ENCODE measurements at regions not wholly inside any gene's neighbourhood (a gene's known extent, or its start where the extent isn't known, plus 50 kb on each side); places are given as distances from the start of the nearest gene placed in this dataset.

DNA sequence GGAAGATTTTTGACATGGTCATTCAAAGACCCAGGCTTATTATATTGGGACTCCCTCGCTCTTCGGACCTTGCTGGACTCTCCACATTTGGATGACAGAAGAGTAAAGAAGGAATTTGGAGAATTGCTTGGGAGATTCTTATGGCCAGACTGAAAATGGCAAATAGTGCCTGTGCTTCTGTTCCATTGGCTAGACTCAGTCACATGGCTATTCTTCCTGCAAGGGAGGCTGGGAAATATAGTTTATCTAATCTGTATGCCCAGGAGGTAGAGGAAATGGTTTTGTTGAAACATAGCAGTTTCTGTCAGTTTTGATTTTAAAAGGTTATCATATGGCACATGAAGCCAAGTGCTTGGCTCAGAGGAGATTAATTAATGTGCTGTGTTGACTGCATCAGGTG, 286.6 kb upstream of the JAG1 start:
- intact Hi-C loops (cut with DNase I): no loop called here
- no peak for DNase-seq
- no peak for ATAC-seq
- no peak overlapping the region for H3K4me3 ChIP-seq
- no peaks in the 10 kb centered on the region for H3K36me3 ChIP-seq
- no peaks in the 10 kb centered on the region for H3K27me3 ChIP-seq (ENCODE audit: low read depth)
- peaks cover 13% of the 10 kb centered on the region for H3K4me1 ChIP-seq
- TF ChIP-seq, protein P1, sequence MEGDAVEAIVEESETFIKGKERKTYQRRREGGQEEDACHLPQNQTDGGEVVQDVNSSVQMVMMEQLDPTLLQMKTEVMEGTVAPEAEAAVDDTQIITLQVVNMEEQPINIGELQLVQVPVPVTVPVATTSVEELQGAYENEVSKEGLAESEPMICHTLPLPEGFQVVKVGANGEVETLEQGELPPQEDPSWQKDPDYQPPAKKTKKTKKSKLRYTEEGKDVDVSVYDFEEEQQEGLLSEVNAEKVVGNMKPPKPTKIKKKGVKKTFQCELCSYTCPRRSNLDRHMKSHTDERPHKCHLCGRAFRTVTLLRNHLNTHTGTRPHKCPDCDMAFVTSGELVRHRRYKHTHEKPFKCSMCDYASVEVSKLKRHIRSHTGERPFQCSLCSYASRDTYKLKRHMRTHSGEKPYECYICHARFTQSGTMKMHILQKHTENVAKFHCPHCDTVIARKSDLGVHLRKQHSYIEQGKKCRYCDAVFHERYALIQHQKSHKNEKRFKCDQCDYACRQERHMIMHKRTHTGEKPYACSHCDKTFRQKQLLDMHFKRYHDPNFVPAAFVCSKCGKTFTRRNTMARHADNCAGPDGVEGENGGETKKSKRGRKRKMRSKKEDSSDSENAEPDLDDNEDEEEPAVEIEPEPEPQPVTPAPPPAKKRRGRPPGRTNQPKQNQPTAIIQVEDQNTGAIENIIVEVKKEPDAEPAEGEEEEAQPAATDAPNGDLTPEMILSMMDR (IDR thresholded peaks at IDR 0.05): no peak
- no peaks in the 10 kb centered on the region for H3K9me3 ChIP-seq
- no peak overlapping the region for H3K27ac ChIP-seq

DNA sequence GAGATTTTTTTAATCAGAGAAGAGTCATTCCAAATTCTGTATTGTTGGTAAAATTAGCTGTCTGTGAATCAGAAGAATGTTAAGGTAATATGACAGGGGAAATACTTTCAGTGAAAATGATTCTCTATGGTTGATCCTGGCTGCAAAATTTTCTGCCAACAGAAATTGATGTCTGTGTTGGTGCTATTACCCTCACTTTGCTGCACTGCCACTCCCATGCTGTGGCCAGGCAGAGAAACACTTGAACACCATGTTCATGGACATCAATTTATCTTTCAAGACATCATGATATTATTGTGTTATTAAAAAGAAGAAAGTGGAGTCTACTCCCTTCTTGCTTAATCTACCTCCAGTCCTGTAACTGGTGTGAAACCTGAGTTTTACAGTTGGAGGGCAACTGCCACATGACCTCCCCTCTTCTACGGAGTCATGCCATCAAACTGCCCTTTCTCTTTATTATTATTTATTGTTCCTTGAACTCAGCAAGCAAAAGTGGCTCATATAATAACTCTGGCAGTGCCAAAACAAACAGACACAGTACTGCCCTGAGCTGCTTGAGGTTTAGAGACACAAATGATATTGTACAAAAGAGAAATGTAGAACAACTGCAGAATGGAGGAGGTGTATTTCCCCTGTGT, 288.0 kb upstream of the JAG1 start:
- Histone ChIP-seq H3K9me3 (no peaks in the 10 kb centered on the region), H3K27ac (no peak overlapping the region), H3K27me3 (ENCODE audit: low read depth) (no peaks in the 10 kb centered on the region), H3K36me3 (no peaks in the 10 kb centered on the region), H3K4me3 (no peak overlapping the region), H3K4me1 (peaks cover 13% of the 10 kb centered on the region)
- intact Hi-C loops (cut with DNase I): no loop called here
- no peak for DNase-seq
- ATAC-seq: no peak
- TF ChIP-seq, protein P1 (IDR thresholded peaks at IDR 0.05): no peak

DNA sequence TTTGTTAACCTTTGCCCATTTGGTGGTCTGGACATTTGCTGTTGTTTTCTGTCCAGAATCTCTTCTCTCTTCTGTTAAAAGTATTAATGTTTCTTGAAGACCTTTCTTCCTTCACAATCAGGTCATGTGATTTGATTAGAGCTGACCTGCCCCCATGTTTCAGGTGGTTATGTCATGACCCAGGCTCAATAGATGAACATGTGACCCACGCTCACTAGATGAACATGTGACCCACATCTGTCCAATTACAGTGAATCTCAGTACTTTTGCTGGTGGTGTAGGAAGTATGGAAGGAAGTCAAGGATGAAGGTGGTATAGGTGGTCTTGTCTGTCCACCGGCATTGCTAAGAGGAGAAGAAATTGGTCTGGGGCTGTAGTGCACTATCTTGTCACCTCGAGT, 289.1 kb upstream of the JAG1 start:
- Histone ChIP-seq H3K27me3 (ENCODE audit: low read depth) (no peaks in the 10 kb centered on the region), H3K36me3 (no peaks in the 10 kb centered on the region), H3K27ac (no peak overlapping the region), H3K9me3 (no peaks in the 10 kb centered on the region), H3K4me3 (no peak overlapping the region), H3K4me1 (peaks cover 13% of the 10 kb centered on the region)
- intact Hi-C loops (cut with DNase I): no loop called here
- no peak for DNase-seq
- TF ChIP-seq, protein P1 (IDR thresholded peaks at IDR 0.05): no peak
- no peak for ATAC-seq

DNA sequence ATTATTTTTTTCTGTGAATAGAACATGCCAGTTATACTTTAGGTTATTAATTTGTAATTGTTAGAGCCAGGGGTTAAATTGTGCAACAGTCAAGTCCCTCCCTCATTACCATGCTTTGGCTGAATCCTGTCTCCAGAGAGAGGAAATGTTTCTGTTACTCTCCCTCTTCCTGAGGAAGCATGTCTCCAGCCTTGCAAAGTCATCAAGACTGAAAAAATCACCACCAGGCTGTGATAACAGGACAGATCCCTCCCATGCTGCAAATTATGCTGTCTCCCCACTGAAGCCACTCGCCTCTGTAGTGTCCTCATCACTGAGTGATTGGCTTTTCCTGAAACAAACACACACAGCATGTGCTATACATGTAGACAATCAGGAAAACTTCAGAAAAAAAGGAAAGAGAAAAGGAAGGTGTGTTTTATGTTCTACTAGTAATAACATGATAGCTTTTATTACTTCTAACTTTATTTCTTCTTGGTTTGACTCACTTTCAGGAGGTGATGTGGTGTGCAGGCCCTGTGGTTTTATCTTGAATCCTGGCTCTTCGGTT, 290.0 kb upstream of the JAG1 start:
- Histone ChIP-seq H3K36me3 (no peaks in the 10 kb centered on the region), H3K27me3 (ENCODE audit: low read depth) (no peaks in the 10 kb centered on the region), H3K27ac (no peak overlapping the region), H3K4me3 (no peak overlapping the region), H3K9me3 (no peaks in the 10 kb centered on the region), H3K4me1 (peaks cover 13% of the 10 kb centered on the region)
- TF ChIP-seq, protein P1 (IDR thresholded peaks at IDR 0.05): no peak
- DNase-seq (no peak), ATAC-seq (peak in 1 of 2 donors; percentile 35)
- intact Hi-C loops (cut with DNase I): no loop called here

DNA sequence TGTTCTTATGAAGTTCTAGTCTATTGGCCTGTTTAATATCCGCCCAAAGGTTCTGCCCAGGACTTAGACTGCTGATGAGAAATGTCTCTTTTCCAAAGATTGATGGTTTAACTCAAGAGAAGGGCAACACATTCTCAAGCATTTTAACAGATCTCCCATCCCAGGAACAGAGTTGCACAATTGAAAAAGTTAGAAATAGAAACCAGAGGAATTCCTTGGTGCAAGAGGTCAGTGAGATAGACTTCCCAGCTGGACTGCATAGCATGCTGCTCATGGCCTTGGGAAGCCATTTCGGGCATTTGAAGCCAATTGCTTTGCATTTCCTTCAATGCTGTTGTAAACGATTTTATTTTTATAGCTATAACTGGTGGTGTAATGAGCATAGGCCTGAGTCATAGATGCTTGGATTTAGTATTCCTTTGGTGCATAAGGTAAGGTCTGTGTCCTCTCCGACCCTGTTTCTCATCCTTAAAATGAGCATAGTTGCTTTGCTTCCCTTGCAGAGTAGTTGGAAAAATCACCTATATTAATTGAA, 292.2 kb upstream of the JAG1 start:
- intact Hi-C loops (cut with DNase I): no loop called here
- H3K4me3 ChIP-seq: no peak overlapping the region
- DNase-seq (no peak), ATAC-seq (peak in 1 of 2 donors; percentile 16)
- peaks cover 13% of the 10 kb centered on the region for H3K4me1 ChIP-seq
- no peak overlapping the region for H3K27ac ChIP-seq
- H3K27me3 ChIP-seq (ENCODE audit: low read depth): no peaks in the 10 kb centered on the region
- H3K36me3 ChIP-seq: no peaks in the 10 kb centered on the region
- TF ChIP-seq, protein P1 (IDR thresholded peaks at IDR 0.05): no peak
- H3K9me3 ChIP-seq: no peaks in the 10 kb centered on the region
